Ascending aorta (tissue), 2 donors: ENCODE measurements at regions not wholly inside any gene's neighbourhood (a gene's known extent, or its start where the extent isn't known, plus 50 kb on each side); places are given as distances from the start of the nearest gene placed in this dataset.
A peak's percentile ranks its signal among the peaks of the same experiment; 100 is the strongest.

ENCODE experiments used
- DNase-seq, 2 donors: peaks; one replicate each; pipeline ENCODE4 v3.0.0-alpha.2; 2019; ENCODE audit warnings: low spot score in 2 of 2
- H3K27ac ChIP-seq, 2 donors: fragments of 200-600 bp; sonication (generic); one replicate each; pipeline ENCODE4 v1.5.1; 2016 to 2017; ENCODE audit warnings: mild to moderate bottlenecking in 1 of 2
- H3K27me3 ChIP-seq: fragments of 200-600 bp; sonication (generic); one replicate; pipeline ENCODE4 v1.5.1; 2017
- H3K36me3 ChIP-seq, 2 donors: fragments of 200-600 bp; sonication (generic); one replicate each; pipeline ENCODE4 v1.5.1; 2016
- H3K4me1 ChIP-seq, 2 donors: fragments of 200-600 bp; sonication (generic); one replicate each; pipeline ENCODE4 v1.5.1; 2016 to 2017; ENCODE audit warnings: mild to moderate bottlenecking in 1 of 2
- H3K4me3 ChIP-seq, 2 donors: fragments of 200-600 bp; sonication (generic); one replicate each; pipeline ENCODE4 v1.5.1; 2016 to 2017; ENCODE audit warnings: mild to moderate bottlenecking in 1 of 2
- H3K9me3 ChIP-seq, 2 donors: fragments of 200-600 bp; sonication (generic); one replicate each; pipeline ENCODE4 v1.5.1; 2016
- CTCF ChIP-seq, 3 experiments: fragments of 200-600 bp in 2 of 3; fragments of 450-650 bp in 1 of 3; sonication (generic) in 2 of 3; IDR thresholded peaks; one replicate each; pipeline ENCODE4 v1.5.1; 2016 to 2019; ENCODE audit warnings: antibody characterized with exemption in 3 of 3, mild to moderate bottlenecking in 1 of 3, moderate library complexity in 1 of 3
- intact Hi-C: fragments of 100-400 bp; cut with DNase I; formaldehyde crosslinking; loops from one replicate; pipeline ENCODE4 v1.15.1; 2023

- H3K27ac ChIP-seq = no peak overlapping the region
- intact Hi-C loops = no loop called here
These were observed 430.2 kb downstream of the FAT4 start for GRCh38 chr4:125744891-125745364.

GRCh38 chr4:125749354-125749753, 434.6 kb downstream of the FAT4 start:
- Histone ChIP-seq H3K9me3 (no peaks in the 10 kb centered on the region), H3K36me3 (no peaks in the 10 kb centered on the region), H3K4me1 (peaks cover 0 to 2% of the 10 kb centered on the region in 2 donors), H3K27me3 (no peaks in the 10 kb centered on the region), H3K27ac (no peak overlapping the region), H3K4me3 (no peak overlapping the region)
- TF ChIP-seq CTCF (IDR thresholded peaks at IDR 0.05) = no peak
- no peak for DNase-seq
- intact Hi-C loops = no loop called here

More at GRCh38 chr4:125744891-125745364, 430.2 kb downstream of the FAT4 start:
- H3K4me1 ChIP-seq = no peaks in the 10 kb centered on the region
- H3K27me3 ChIP-seq = no peaks in the 10 kb centered on the region
- no peak for TF ChIP-seq CTCF (IDR thresholded peaks at IDR 0.05)
- no peak overlapping the region for H3K4me3 ChIP-seq
- DNase-seq = no peak
- H3K36me3 ChIP-seq = no peaks in the 10 kb centered on the region
- H3K9me3 ChIP-seq = no peaks in the 10 kb centered on the region

GRCh38 chr4:125750399-125750798, 435.6 kb downstream of the FAT4 start:
- no peak for DNase-seq
- H3K36me3 ChIP-seq = no peaks in the 10 kb centered on the region
- H3K4me3 ChIP-seq = no peak overlapping the region
- peaks cover 0 to 2% of the 10 kb centered on the region in 2 donors for H3K4me1 ChIP-seq
- intact Hi-C loops = loop anchor here (10.0 kb wide), 1 partner anchor 854 kb away; no protein-coding TSS in a partner anchor
- H3K27me3 ChIP-seq = no peaks in the 10 kb centered on the region
- TF ChIP-seq CTCF (IDR thresholded peaks at IDR 0.05) = no peak
- H3K9me3 ChIP-seq = no peaks in the 10 kb centered on the region
- no peak overlapping the region for H3K27ac ChIP-seq

- no peaks in the 10 kb centered on the region for H3K27me3 ChIP-seq
- no peak overlapping the region for H3K4me3 ChIP-seq
- peak in 1 of 2 donors; percentile 61 for DNase-seq
- H3K4me1 ChIP-seq = peaks cover 0 to 2% of the 10 kb centered on the region in 2 donors
- H3K27ac ChIP-seq = no peak overlapping the region
- no peaks in the 10 kb centered on the region for H3K36me3 ChIP-seq
- intact Hi-C loops = loop anchor here (10.0 kb wide), 1 partner anchor 854 kb away; no protein-coding TSS in a partner anchor
- H3K9me3 ChIP-seq = no peaks in the 10 kb centered on the region
- peak; percentile 12 to 42 (median 27) for TF ChIP-seq CTCF (IDR thresholded peaks at IDR 0.05)
These were observed 436.2 kb downstream of the FAT4 start for GRCh38 chr4:125750828-125751466.

GRCh38 chr4:125758438-125758837, 443.7 kb downstream of the FAT4 start:
- intact Hi-C loops = loop anchor here (10.0 kb wide), 1 partner anchor 846 kb away; no protein-coding TSS in a partner anchor
- no peaks in the 10 kb centered on the region for H3K36me3 ChIP-seq
- no peak for TF ChIP-seq CTCF (IDR thresholded peaks at IDR 0.05)
- H3K9me3 ChIP-seq = no peaks in the 10 kb centered on the region
- H3K4me3 ChIP-seq = no peak overlapping the region
- no peak for DNase-seq
- no peaks in the 10 kb centered on the region for H3K4me1 ChIP-seq
- H3K27ac ChIP-seq = no peak overlapping the region
- no peaks in the 10 kb centered on the region for H3K27me3 ChIP-seq
